ENCODE measurements at regions not wholly inside any gene's neighbourhood (a gene's known extent, or its start where the extent isn't known, plus 50 kb on each side); places are given as distances from the start of the nearest gene placed in this dataset.

DNA sequence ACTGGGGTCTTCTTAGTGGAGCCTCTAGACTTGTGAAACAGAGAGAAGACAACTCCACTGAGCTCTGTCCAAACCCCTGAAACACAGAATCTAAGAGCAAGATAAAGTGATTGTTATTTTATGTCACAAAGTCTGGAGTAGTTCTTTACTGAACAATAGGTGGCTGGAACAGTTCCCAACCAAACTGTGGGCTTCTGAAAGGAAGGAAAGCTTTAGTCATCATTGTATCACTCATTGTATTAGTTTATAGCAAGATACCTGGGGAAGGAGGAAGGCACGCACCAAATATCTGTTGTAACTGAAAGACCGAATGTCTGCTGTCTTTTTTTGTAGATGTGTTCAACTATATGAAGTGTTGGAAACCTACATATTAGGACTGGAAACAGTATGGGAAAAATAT lies 284.9 kb upstream of the TBX18 start:
- H3K9me3 ChIP-seq (ENCODE audit: control insufficient read depth in 4 of 4, low read length in 3 of 4) = no peaks in the 10 kb centered on the region

DNA sequence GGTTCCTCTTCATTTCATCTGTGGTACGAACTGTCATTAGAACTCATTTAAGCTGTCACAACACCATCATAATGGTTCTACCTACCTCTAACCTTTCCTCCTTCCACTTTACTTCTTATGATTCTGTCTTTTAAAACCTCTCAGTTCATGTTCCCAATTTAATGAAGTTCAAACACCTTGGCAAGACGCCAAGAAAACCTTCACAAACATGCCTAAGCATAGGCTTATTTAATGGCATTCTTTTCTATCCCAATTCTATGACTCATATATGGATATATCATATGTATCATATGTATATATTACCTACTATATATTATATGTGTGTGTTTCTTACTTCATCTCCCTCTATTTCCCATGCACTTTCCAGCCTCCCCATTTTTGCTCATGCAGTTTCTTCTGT lies 283.4 kb upstream of the TBX18 start:
- 64% methylated on average over 2 of the region's 2 CpGs for WGBS
- Histone ChIP-seq H3K9me3 (ENCODE audit: control insufficient read depth in 4 of 4, low read length in 3 of 4) (no peaks in the 10 kb centered on the region), H3K27me3 (ENCODE audit: control insufficient read depth in 4 of 4, insufficient read depth in 4 of 4, low read length in 3 of 4) (peaks cover 0 to 3% (median 0%) of the 10 kb centered on the region in 4 donors), H3K4me1 (ENCODE audit: control insufficient read depth in 4 of 4, insufficient read depth in 4 of 4, low read length in 3 of 4) (no peaks in the 10 kb centered on the region), H3K9ac (ENCODE audit: low read depth in 1 of 2, low read length in 2 of 2) (no peak overlapping the region), H3K27ac (ENCODE audit: low read depth in 1 of 2, low read length in 2 of 2) (no peak overlapping the region), H3K36me3 (ENCODE audit: control insufficient read depth in 4 of 4, insufficient read depth in 3 of 4, low read depth in 1 of 4, low read length in 3 of 4) (no peaks in the 10 kb centered on the region), H3K4me3 (ENCODE audit: low read depth in 1 of 3, low read length in 3 of 3) (no peak overlapping the region)
- no peak for DNase-seq (ENCODE audit: low spot score)
- no peak for TF ChIP-seq YY1 (IDR thresholded peaks at IDR 0.05)
- TF ChIP-seq EGR1 (IDR thresholded peaks at IDR 0.05; ENCODE audit: low read depth in 2 of 2) = no peak
- TF ChIP-seq, protein P1, sequence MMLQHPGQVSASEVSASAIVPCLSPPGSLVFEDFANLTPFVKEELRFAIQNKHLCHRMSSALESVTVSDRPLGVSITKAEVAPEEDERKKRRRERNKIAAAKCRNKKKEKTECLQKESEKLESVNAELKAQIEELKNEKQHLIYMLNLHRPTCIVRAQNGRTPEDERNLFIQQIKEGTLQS (IDR thresholded peaks at IDR 0.05) = no peak
- TF ChIP-seq, protein P2, sequence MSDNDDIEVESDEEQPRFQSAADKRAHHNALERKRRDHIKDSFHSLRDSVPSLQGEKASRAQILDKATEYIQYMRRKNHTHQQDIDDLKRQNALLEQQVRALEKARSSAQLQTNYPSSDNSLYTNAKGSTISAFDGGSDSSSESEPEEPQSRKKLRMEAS (IDR thresholded peaks at IDR 0.05) = no peak
- TF ChIP-seq RXRA (IDR thresholded peaks at IDR 0.05) = no peak
- TF ChIP-seq HNF4G (IDR thresholded peaks at IDR 0.05) = no peak
- TF ChIP-seq RAD21 (IDR thresholded peaks at IDR 0.05) = no peak
- TF ChIP-seq HNF4A (conservative IDR thresholded peaks at IDR 0.05) = no peak
- no peak for TF ChIP-seq NR2F2 (IDR thresholded peaks at IDR 0.05)

More for the DNA sequence above, 284.9 kb upstream of the TBX18 start:
- Histone ChIP-seq H3K9ac (ENCODE audit: low read depth in 1 of 2, low read length in 2 of 2) (no peak overlapping the region), H3K4me3 (ENCODE audit: low read depth in 1 of 3, low read length in 3 of 3) (no peak overlapping the region), H3K4me1 (ENCODE audit: control insufficient read depth in 4 of 4, insufficient read depth in 4 of 4, low read length in 3 of 4) (no peaks in the 10 kb centered on the region), H3K27me3 (ENCODE audit: control insufficient read depth in 4 of 4, insufficient read depth in 4 of 4, low read length in 3 of 4) (no peaks in the 10 kb centered on the region), H3K36me3 (ENCODE audit: control insufficient read depth in 4 of 4, insufficient read depth in 3 of 4, low read depth in 1 of 4, low read length in 3 of 4) (no peaks in the 10 kb centered on the region), H3K27ac (ENCODE audit: low read depth in 1 of 2, low read length in 2 of 2) (no peak overlapping the region)
- WGBS = 96% methylated on average over 2 of the region's 2 CpGs
- TF ChIP-seq, protein P3, sequence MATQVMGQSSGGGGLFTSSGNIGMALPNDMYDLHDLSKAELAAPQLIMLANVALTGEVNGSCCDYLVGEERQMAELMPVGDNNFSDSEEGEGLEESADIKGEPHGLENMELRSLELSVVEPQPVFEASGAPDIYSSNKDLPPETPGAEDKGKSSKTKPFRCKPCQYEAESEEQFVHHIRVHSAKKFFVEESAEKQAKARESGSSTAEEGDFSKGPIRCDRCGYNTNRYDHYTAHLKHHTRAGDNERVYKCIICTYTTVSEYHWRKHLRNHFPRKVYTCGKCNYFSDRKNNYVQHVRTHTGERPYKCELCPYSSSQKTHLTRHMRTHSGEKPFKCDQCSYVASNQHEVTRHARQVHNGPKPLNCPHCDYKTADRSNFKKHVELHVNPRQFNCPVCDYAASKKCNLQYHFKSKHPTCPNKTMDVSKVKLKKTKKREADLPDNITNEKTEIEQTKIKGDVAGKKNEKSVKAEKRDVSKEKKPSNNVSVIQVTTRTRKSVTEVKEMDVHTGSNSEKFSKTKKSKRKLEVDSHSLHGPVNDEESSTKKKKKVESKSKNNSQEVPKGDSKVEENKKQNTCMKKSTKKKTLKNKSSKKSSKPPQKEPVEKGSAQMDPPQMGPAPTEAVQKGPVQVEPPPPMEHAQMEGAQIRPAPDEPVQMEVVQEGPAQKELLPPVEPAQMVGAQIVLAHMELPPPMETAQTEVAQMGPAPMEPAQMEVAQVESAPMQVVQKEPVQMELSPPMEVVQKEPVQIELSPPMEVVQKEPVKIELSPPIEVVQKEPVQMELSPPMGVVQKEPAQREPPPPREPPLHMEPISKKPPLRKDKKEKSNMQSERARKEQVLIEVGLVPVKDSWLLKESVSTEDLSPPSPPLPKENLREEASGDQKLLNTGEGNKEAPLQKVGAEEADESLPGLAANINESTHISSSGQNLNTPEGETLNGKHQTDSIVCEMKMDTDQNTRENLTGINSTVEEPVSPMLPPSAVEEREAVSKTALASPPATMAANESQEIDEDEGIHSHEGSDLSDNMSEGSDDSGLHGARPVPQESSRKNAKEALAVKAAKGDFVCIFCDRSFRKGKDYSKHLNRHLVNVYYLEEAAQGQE (IDR thresholded peaks at IDR 0.05) = no peak
- TF ChIP-seq YY1 (IDR thresholded peaks at IDR 0.05) = no peak
- TF ChIP-seq EGR1 (IDR thresholded peaks at IDR 0.05; ENCODE audit: low read depth in 2 of 2) = no peak
- TF ChIP-seq RXRA (IDR thresholded peaks at IDR 0.05) = no peak
- no peak for TF ChIP-seq HNF4A (conservative IDR thresholded peaks at IDR 0.05)
- no peak for TF ChIP-seq FOXA1 (IDR thresholded peaks at IDR 0.05)
- TF ChIP-seq, protein P4, sequence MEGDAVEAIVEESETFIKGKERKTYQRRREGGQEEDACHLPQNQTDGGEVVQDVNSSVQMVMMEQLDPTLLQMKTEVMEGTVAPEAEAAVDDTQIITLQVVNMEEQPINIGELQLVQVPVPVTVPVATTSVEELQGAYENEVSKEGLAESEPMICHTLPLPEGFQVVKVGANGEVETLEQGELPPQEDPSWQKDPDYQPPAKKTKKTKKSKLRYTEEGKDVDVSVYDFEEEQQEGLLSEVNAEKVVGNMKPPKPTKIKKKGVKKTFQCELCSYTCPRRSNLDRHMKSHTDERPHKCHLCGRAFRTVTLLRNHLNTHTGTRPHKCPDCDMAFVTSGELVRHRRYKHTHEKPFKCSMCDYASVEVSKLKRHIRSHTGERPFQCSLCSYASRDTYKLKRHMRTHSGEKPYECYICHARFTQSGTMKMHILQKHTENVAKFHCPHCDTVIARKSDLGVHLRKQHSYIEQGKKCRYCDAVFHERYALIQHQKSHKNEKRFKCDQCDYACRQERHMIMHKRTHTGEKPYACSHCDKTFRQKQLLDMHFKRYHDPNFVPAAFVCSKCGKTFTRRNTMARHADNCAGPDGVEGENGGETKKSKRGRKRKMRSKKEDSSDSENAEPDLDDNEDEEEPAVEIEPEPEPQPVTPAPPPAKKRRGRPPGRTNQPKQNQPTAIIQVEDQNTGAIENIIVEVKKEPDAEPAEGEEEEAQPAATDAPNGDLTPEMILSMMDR (IDR thresholded peaks at IDR 0.05; ENCODE audit: low read depth, low read length, missing input control) = no peak
- TF ChIP-seq RAD21 (IDR thresholded peaks at IDR 0.05) = no peak
- no peak for TF ChIP-seq TAF1 (conservative IDR thresholded peaks at IDR 0.05)
- no peak for TF ChIP-seq FOXA2 (IDR thresholded peaks at IDR 0.05)
- no peak for TF ChIP-seq NR2F2 (IDR thresholded peaks at IDR 0.05)
- TF ChIP-seq, protein P5, sequence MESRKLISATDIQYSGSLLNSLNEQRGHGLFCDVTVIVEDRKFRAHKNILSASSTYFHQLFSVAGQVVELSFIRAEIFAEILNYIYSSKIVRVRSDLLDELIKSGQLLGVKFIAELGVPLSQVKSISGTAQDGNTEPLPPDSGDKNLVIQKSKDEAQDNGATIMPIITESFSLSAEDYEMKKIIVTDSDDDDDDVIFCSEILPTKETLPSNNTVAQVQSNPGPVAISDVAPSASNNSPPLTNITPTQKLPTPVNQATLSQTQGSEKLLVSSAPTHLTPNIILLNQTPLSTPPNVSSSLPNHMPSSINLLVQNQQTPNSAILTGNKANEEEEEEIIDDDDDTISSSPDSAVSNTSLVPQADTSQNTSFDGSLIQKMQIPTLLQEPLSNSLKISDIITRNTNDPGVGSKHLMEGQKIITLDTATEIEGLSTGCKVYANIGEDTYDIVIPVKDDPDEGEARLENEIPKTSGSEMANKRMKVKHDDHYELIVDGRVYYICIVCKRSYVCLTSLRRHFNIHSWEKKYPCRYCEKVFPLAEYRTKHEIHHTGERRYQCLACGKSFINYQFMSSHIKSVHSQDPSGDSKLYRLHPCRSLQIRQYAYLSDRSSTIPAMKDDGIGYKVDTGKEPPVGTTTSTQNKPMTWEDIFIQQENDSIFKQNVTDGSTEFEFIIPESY (IDR thresholded peaks at IDR 0.05) = no peak
- TF ChIP-seq SP1 (IDR thresholded peaks at IDR 0.05) = no peak
- no peak for TF ChIP-seq JUND (IDR thresholded peaks at IDR 0.05)
- TF ChIP-seq GABPA (IDR thresholded peaks at IDR 0.05 in 1 of 2, conservative IDR thresholded peaks at IDR 0.05 in 1 of 2) = no peak
- TF ChIP-seq, protein P1 (IDR thresholded peaks at IDR 0.05) = no peak
- TF ChIP-seq HNF4G (IDR thresholded peaks at IDR 0.05) = no peak
- TF ChIP-seq, protein P2 (IDR thresholded peaks at IDR 0.05) = no peak
- DNase-seq (ENCODE audit: low spot score) = no peak
